Left ventricle myocardium inferior (tissue), 1 donor: ENCODE measurements at regions not wholly inside any gene's neighbourhood (a gene's known extent, or its start where the extent isn't known, plus 50 kb on each side); places are given as distances from the start of the nearest gene placed in this dataset.

Experiments used
- DNase-seq: peaks from one replicate; pipeline ENCODE4 v3.0.0-alpha.2; 2020
- H3K27ac ChIP-seq: fragments of 200-600 bp; replicated peaks from 2 replicates; pipeline ENCODE4 v1.8.0; 2021
- H3K27me3 ChIP-seq: fragments of 200-600 bp; 2 replicates; pipeline ENCODE4 v1.8.0; 2021; ENCODE audit warnings: low read depth
- H3K36me3 ChIP-seq: fragments of 200-600 bp; 2 replicates; pipeline ENCODE4 v1.8.0; 2021
- H3K4me1 ChIP-seq: fragments of 200-600 bp; 2 replicates; pipeline ENCODE4 v1.8.0; 2021
- H3K4me3 ChIP-seq: fragments of 200-600 bp; 2 replicates; pipeline ENCODE4 v1.8.0; 2021; ENCODE audit warnings: mild to moderate bottlenecking, moderate library complexity
- H3K9me3 ChIP-seq: fragments of 200-600 bp; replicated peaks from 2 replicates; pipeline ENCODE4 v1.8.0; 2021
- intact Hi-C: fragments of 100-400 bp; cut with micrococcal nuclease; formaldehyde crosslinking; loops from one replicate; pipeline ENCODE4 v1.11.0; 2022
- TF ChIP-seq, protein P1 (sequence below): fragments of 200-600 bp; IDR thresholded peaks from 2 replicates; pipeline ENCODE4 v1.8.0; 2021; ENCODE audit warnings: antibody characterized with exemption, mild to moderate bottlenecking, borderline replicate concordance
- donor health status: DM: no; HTN: yes; CAD: no; lungs with severe emphysema.

DNA sequence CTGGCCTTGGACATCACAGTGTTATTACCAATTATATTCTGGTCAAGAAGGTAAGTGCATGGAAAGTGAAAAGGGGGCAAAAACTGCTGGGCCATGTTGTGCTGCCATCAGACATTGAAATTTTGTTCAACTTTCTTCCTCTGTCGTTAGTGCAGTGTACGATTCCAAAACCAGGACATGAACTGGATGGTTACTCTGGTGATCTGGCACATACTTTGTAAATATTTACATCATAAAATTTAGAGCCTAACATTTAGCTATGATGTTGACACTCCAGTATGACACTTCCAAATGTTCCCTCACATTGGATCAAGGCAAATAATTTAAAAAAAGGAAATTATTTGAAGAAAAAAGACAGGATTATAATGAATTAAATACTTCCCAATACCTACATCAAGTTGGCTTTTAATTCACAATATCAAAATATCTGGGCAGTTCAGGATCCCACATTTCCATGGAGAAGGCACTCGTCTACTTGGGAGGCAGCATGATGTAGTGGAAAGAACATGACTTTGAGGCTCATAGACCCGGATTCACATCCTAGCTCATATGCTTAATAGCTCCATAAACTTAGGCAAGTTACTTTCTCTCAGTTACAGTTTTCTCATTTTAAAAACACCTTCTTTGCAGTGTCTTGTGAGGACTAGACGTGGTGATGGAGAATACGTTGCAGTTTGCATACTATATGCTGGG is 342.5 kb upstream of the MPDZ start:
- TF ChIP-seq, protein P1, sequence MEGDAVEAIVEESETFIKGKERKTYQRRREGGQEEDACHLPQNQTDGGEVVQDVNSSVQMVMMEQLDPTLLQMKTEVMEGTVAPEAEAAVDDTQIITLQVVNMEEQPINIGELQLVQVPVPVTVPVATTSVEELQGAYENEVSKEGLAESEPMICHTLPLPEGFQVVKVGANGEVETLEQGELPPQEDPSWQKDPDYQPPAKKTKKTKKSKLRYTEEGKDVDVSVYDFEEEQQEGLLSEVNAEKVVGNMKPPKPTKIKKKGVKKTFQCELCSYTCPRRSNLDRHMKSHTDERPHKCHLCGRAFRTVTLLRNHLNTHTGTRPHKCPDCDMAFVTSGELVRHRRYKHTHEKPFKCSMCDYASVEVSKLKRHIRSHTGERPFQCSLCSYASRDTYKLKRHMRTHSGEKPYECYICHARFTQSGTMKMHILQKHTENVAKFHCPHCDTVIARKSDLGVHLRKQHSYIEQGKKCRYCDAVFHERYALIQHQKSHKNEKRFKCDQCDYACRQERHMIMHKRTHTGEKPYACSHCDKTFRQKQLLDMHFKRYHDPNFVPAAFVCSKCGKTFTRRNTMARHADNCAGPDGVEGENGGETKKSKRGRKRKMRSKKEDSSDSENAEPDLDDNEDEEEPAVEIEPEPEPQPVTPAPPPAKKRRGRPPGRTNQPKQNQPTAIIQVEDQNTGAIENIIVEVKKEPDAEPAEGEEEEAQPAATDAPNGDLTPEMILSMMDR: no peak
- Histone ChIP-seq H3K4me3 (no peak overlapping the region), H3K4me1 (peaks cover 32% of the 10 kb centered on the region), H3K27ac (peak overlapping the region; percentile 73), H3K9me3 (no peaks in the 10 kb centered on the region), H3K36me3 (no peaks in the 10 kb centered on the region), H3K27me3 (no peaks in the 10 kb centered on the region)
- no peak for DNase-seq
- intact Hi-C loops: no loop called here

DNA sequence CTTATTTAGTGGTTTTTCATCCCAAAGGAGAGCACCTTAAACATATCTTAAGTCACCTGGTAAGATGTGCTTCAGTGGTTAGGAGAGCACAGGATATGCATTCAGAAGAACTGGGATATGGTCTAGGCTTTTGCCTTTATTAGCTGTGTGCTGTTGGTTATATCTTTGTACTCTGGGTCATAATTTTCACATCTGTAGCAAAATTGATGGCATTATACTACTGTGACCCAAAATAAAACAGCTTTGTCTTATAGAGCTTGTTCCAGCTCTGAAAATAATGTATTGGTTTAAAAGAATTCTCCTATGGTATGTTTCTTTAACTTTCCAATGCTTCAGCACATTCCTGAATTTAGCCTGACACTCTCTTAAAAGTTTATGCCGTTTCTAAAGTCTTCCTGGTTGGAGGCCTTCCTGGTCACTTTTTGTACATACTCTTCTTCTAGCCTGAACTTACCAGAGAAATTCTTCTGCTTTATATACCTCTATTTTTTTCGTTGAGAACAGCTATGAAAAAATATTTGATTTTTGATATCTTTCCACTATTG is 337.1 kb upstream of the MPDZ start:
- no peak overlapping the region for H3K27ac ChIP-seq
- no peaks in the 10 kb centered on the region for H3K36me3 ChIP-seq
- H3K9me3 ChIP-seq: peaks cover 6% of the 10 kb centered on the region
- intact Hi-C loops: no loop called here
- DNase-seq: no peak
- TF ChIP-seq, protein P1: no peak
- no peaks in the 10 kb centered on the region for H3K27me3 ChIP-seq
- no peak overlapping the region for H3K4me3 ChIP-seq
- H3K4me1 ChIP-seq: peaks cover 36% of the 10 kb centered on the region

DNA sequence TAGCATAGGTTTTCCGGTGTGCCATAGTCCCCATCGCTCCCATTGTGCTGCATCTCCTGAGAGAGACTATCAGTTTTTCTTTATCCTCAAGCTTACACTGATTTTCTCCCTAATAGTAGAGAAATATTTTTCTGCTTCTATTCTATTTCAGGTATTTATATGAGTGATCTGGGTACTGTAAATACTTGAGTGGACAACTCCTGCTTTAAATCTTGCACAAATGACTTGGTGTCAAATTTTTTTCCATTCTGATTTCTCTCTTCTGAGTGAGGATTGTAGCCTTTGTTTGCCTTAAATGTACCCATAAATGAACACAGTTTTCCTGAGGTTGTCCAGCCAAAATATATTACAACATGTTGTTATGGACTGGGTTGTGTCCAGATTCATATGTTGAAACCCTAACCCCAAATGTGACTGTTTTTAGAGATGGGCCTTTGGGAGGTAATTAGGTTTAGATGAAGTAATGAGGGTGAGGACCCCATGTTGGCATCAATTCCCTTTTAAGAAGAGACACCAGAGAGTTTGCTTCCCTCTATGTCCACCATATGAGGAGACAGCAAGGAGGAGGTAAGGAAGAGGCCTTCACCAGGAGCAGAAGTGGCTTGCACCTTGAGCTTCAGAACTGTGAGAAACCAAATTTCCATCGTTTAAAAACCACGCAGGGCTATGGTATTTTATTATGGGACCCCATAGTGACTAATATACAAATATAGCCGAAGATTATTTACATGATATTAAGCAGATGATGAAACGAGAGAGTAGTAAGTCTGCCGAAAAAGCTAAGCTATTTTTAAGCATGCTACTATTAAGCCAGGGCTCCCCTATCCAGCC is 336.4 kb upstream of the MPDZ start:
- Histone ChIP-seq H3K27ac (peak overlapping the region; percentile 14), H3K36me3 (no peaks in the 10 kb centered on the region), H3K9me3 (peaks cover 11% of the 10 kb centered on the region), H3K4me3 (no peak overlapping the region), H3K27me3 (no peaks in the 10 kb centered on the region), H3K4me1 (peaks cover 30% of the 10 kb centered on the region)
- DNase-seq: no peak
- TF ChIP-seq, protein P1: no peak
- intact Hi-C loops: no loop called here

DNA sequence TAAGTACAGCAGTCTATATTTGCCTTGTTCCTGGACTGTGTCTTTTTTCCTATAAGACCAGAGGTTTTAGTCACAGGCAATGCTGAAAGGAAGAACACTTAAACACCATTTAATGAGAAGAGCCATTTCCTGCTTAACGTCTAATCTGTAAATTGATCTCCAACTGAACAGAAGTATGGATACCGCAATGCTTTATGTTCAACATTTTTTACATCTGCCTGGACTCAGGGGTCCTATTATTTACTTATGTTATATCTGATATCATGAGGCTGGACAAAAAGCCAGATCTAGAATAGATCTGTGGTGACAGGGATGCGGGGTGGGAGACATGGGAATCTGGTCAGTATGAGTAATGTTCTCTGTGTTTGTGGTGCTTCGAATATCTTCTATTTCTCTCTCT is 334.6 kb upstream of the MPDZ start:
- TF ChIP-seq, protein P1: no peak
- peaks cover 13% of the 10 kb centered on the region for H3K4me1 ChIP-seq
- peaks cover 11% of the 10 kb centered on the region for H3K9me3 ChIP-seq
- no peaks in the 10 kb centered on the region for H3K36me3 ChIP-seq
- no peak overlapping the region for H3K27ac ChIP-seq
- intact Hi-C loops: no loop called here
- DNase-seq: no peak
- no peak overlapping the region for H3K4me3 ChIP-seq
- no peaks in the 10 kb centered on the region for H3K27me3 ChIP-seq

DNA sequence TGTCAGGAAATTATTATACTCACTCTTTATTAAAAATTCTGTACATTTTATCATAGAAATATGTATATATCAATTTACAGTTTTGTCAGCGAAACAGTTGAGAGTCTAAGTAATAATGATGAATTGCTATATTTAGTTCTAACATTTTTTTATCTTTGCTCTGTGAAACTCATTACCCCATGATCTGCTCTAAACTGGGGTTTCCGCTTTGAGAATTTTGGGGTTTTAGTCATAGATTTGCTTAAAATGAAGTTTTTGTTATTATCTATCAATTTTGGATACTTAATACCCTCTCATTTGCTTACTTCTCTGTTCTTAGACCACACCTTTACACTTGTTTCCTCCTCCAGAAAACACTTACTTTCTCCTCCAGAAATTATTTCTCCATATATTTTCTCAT is 333.8 kb upstream of the MPDZ start:
- H3K27ac ChIP-seq: no peak overlapping the region
- no peaks in the 10 kb centered on the region for H3K27me3 ChIP-seq
- peaks cover 11% of the 10 kb centered on the region for H3K9me3 ChIP-seq
- TF ChIP-seq, protein P1: no peak
- H3K4me1 ChIP-seq: peaks cover 20% of the 10 kb centered on the region
- H3K36me3 ChIP-seq: no peaks in the 10 kb centered on the region
- DNase-seq: no peak
- H3K4me3 ChIP-seq: no peak overlapping the region
- intact Hi-C loops: no loop called here
